Spleen (tissue), 11 donors: ENCODE measurements at regions not wholly inside any gene's neighbourhood (a gene's known extent, or its start where the extent isn't known, plus 50 kb on each side); places are given as distances from the start of the nearest gene placed in this dataset.

ENCODE experiments used
- DNase-seq: peaks from one replicate; pipeline ENCODE4 v3.0.0-alpha.2; 2020
- H3K27ac ChIP-seq, 8 donors: fragments of 200-600 bp; sonication (generic) in 7 of 8; 1 replicate in 4 of 8; 2 replicates in 4 of 8; pipeline versions ENCODE4 v1.5.0 to v1.8.0; 2016 to 2021; ENCODE audit warnings: inconsistent platforms in 4 of 8, mild to moderate bottlenecking in 4 of 8, moderate library complexity in 1 of 8
- H3K27me3 ChIP-seq, 7 donors: fragments of 200-600 bp; sonication (generic) in 6 of 7; replicated peaks in 1 of 7; 1 replicate in 4 of 7; 2 replicates in 3 of 7; pipeline versions ENCODE4 v1.5.0 to v1.8.0; 2016 to 2021; ENCODE audit warnings: inconsistent platforms in 3 of 7, mild to moderate bottlenecking in 1 of 7
- H3K36me3 ChIP-seq, 6 donors: fragments of 200-600 bp; sonication (generic) in 5 of 6; 1 replicate in 4 of 6; 2 replicates in 2 of 6; pipeline versions ENCODE4 v1.5.0 to v1.8.0; 2016 to 2021; ENCODE audit warnings: inconsistent platforms in 2 of 6
- H3K4me1 ChIP-seq, 6 donors: fragments of 200-600 bp; sonication (generic) in 5 of 6; 1 replicate in 3 of 6; 2 replicates in 3 of 6; pipeline versions ENCODE4 v1.5.0 to v1.8.0; 2016 to 2021; ENCODE audit warnings: inconsistent platforms in 3 of 6
- H3K4me3 ChIP-seq, 8 donors: fragments of 200-600 bp; sonication (generic) in 7 of 8; 1 replicate in 4 of 8; 2 replicates in 4 of 8; pipeline versions ENCODE4 v1.5.0 to v1.8.0; 2016 to 2021; ENCODE audit warnings: inconsistent platforms in 4 of 8, mild to moderate bottlenecking in 4 of 8, moderate library complexity in 2 of 8
- H3K9me3 ChIP-seq, 8 donors: fragments of 200-600 bp; sonication (generic) in 7 of 8; 1 replicate in 4 of 8; 2 replicates in 4 of 8; pipeline versions ENCODE4 v1.5.0 to v1.8.0; 2016 to 2021; ENCODE audit warnings: inconsistent platforms in 4 of 8
- CTCF ChIP-seq, 11 experiments: fragments of 200-600 bp in 7 of 11; fragments of 450-650 bp in 4 of 11; sonication (generic) in 4 of 11; IDR thresholded peaks in 8 of 11; conservative IDR thresholded peaks in 3 of 11; 1 replicate in 7 of 11; 2 replicates in 4 of 11; pipeline versions ENCODE4 v1.4.0 to v1.8.0; 2016 to 2021; ENCODE audit warnings: antibody characterized with exemption in 11 of 11, inconsistent platforms in 4 of 11, mild to moderate bottlenecking in 1 of 11
- POLR2A ChIP-seq, 3 donors: fragments of 450-650 bp; IDR thresholded peaks; one replicate each; pipeline ENCODE4 v1.5.1; 2017; ENCODE audit warnings: antibody characterized with exemption in 3 of 3, mild to moderate bottlenecking in 1 of 3
- POLR2AphosphoS5 ChIP-seq, 3 donors: sonication (generic); formaldehyde crosslinking; IDR thresholded peaks; one replicate each; pipeline ENCODE4 v1.5.1; 2017; ENCODE audit warnings: antibody characterized with exemption in 3 of 3
- WGBS, 5 donors: extraction: QIAGEN DNeasy Blood & Tissue Kit in 3 of 5; methylation state at CpG; one replicate each; pipeline versions ENCODE4 v1.1.5 to v1.1.7; 2013 to 2018; 5-methylcytosine and 5-hydroxymethylcytosine counted together
- intact Hi-C: fragments of 100-400 bp; cut with DNase I; formaldehyde crosslinking; loops from one replicate; pipeline ENCODE4 v1.15.0; 2023; ENCODE audit warnings: low total_unique reads
- donor health status: healthy with polysubstance abuse.
- donor health status: DM: no; HTN: no; CAD: no; lungs with moderate emphysema.
- donor health status: DM: no; HTN: no; CAD: no.
- donor health status: Bipolar disorder and iron deficiency.
- donor health status: healthy.
- donor health status: DM: no; HTN: no; CAD: no.
- donor health status: DM: yes; HTN: yes; CAD: no.

- Histone ChIP-seq H3K27me3 (peaks cover 0 to 16% (median 0%) of the 10 kb centered on the region in 7 donors), H3K9me3 (no peaks in the 10 kb centered on the region), H3K4me3 (no peak overlapping the region), H3K4me1 (peaks cover 5 to 29% (median 17%) of the 10 kb centered on the region in 6 donors), H3K36me3 (no peaks in the 10 kb centered on the region), H3K27ac (no peak overlapping the region)
- intact Hi-C loops: no loop called here
- TF ChIP-seq POLR2A (IDR thresholded peaks at IDR 0.05): no peak
- TF ChIP-seq CTCF (IDR thresholded peaks at IDR 0.05 in 8 of 11, conservative IDR thresholded peaks at IDR 0.05 in 3 of 11): no peak
- TF ChIP-seq POLR2AphosphoS5 (IDR thresholded peaks at IDR 0.05): no peak
- WGBS, 5 donors: 60 to 75% (median 66%) methylated on average over 2 of the region's 2 CpGs
- DNase-seq: no peak
Observed at GRCh38 chr3:124556636-124557035, 173.6 kb upstream of the UMPS start.

- Histone ChIP-seq H3K4me1 (peaks cover 5 to 29% (median 17%) of the 10 kb centered on the region in 6 donors), H3K9me3 (no peaks in the 10 kb centered on the region), H3K36me3 (peaks cover 0 to under 1% (median 0%) of the 10 kb centered on the region in 6 donors), H3K27me3 (peaks cover 0 to 14% (median 0%) of the 10 kb centered on the region in 7 donors), H3K4me3 (no peak overlapping the region), H3K27ac (no peak overlapping the region)
- DNase-seq: no peak
- 38 to 55% (median 43%) methylated on average over 5 of the region's 5 CpGs for WGBS, 5 donors
- TF ChIP-seq CTCF (IDR thresholded peaks at IDR 0.05 in 8 of 11, conservative IDR thresholded peaks at IDR 0.05 in 3 of 11) (no peak), POLR2A (IDR thresholded peaks at IDR 0.05) (no peak), POLR2AphosphoS5 (IDR thresholded peaks at IDR 0.05) (no peak)
- intact Hi-C loops: no loop called here
Observed at GRCh38 chr3:124557433-124558232, 172.6 kb upstream of the UMPS start.

GRCh38 chr3:124558991-124559845, 171.0 kb upstream of the UMPS start:
- Histone ChIP-seq H3K36me3 (peaks cover 0 to 12% (median 0%) of the 10 kb centered on the region in 6 donors), H3K9me3 (no peaks in the 10 kb centered on the region), H3K4me3 (no peak overlapping the region), H3K27me3 (peaks cover 0 to 11% (median 0%) of the 10 kb centered on the region in 7 donors), H3K4me1 (peaks cover 5 to 29% (median 17%) of the 10 kb centered on the region in 6 donors), H3K27ac (peak overlapping the region in 3 of 8 donors; percentile 12 to 46 (median 12))
- TF ChIP-seq CTCF (IDR thresholded peaks at IDR 0.05 in 8 of 11, conservative IDR thresholded peaks at IDR 0.05 in 3 of 11): no peak
- peak in 2 of 3 donors; percentile 42 to 54 for TF ChIP-seq POLR2AphosphoS5 (IDR thresholded peaks at IDR 0.05)
- 65 to 76% (median 67%) methylated on average over 8 of the region's 8 CpGs for WGBS, 5 donors
- DNase-seq: no peak
- intact Hi-C loops: no loop called here
